ENCODE measurements at regions not wholly inside any gene's neighbourhood (a gene's known extent, or its start where the extent isn't known, plus 50 kb on each side); places are given as distances from the start of the nearest gene placed in this dataset.
A peak's percentile ranks its signal among the peaks of the same experiment; 100 is the strongest.

DNA sequence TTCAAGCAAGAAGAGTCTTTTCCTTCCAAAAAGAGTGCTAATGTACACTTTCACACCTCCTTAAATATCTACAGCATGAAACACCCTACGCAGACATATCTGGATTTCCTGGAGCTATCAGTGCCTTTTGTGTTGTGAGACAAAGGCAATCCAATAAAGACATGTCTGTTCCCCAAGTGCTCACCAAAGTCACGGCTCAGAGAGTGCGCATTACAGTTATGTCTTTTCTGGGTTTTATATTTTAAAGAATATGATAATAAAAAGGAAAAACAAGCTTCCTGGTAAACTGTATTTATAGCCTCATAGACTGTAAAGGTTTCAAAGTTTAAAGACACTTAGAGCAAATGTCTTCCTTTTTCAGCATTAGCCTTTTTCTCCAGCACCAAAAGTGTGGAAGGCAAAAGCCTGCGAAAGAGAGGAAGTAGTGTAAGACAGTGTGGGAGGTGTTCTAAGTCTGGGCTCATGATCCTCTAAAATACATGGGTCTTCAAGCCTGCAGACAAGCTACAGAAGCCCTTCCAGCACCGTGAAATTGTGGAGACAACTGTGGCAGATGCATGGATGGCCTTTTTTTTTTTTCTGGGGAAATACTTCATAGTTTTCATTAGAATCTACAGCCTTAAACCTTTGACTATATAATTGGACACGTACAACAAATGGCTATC lies 135.0 kb upstream of the SLC35B3 start:
- in situ Hi-C loops (cut with MboI; ENCODE audit: low sequenced_read_pairs in 4 of 4): no loop called here

DNA sequence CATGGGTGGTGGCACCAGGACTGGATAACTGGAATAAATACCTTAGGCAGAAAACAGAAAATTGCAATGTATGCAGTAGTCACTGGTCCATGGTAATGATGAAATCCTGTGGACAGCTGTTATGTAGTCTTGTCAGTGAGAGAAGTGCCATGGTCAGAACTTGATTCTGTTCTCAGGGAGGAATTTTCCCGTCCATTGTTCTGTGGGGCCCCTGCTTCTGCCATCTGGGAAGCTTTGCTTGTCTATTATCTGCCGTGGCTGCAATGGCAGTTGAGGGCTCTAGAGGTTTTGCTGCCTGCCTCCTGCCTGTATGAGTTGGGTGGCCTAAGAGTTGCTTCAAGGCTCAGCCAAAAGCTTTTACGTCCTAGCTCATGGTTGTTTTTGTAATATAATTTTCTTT lies 126.8 kb upstream of the SLC35B3 start:
- no peak for ATAC-seq
- peaks cover 0 to 3% of the 10 kb centered on the region in 2 donors for H3K4me1 ChIP-seq
- no peaks in the 10 kb centered on the region for H3K9me3 ChIP-seq
- H3K36me3 ChIP-seq: no peaks in the 10 kb centered on the region
- DNase-seq: no peak
- no peak overlapping the region for H3K4me3 ChIP-seq
- no peaks in the 10 kb centered on the region for H3K27me3 ChIP-seq
- no peak overlapping the region for H3K27ac ChIP-seq
- in situ Hi-C loops (cut with MboI; ENCODE audit: low sequenced_read_pairs in 4 of 4) (no loop called here), intact Hi-C loops (cut with DNase I; ENCODE audit: low total_unique reads) (no loop called here)
- TF ChIP-seq POLR2A (IDR thresholded peaks at IDR 0.05): no peak
- TF ChIP-seq, protein P1, sequence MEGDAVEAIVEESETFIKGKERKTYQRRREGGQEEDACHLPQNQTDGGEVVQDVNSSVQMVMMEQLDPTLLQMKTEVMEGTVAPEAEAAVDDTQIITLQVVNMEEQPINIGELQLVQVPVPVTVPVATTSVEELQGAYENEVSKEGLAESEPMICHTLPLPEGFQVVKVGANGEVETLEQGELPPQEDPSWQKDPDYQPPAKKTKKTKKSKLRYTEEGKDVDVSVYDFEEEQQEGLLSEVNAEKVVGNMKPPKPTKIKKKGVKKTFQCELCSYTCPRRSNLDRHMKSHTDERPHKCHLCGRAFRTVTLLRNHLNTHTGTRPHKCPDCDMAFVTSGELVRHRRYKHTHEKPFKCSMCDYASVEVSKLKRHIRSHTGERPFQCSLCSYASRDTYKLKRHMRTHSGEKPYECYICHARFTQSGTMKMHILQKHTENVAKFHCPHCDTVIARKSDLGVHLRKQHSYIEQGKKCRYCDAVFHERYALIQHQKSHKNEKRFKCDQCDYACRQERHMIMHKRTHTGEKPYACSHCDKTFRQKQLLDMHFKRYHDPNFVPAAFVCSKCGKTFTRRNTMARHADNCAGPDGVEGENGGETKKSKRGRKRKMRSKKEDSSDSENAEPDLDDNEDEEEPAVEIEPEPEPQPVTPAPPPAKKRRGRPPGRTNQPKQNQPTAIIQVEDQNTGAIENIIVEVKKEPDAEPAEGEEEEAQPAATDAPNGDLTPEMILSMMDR (IDR thresholded peaks at IDR 0.05 in 4 of 5, conservative IDR thresholded peaks at IDR 0.05 in 1 of 5): no peak

More for the DNA sequence above, 135.0 kb upstream of the SLC35B3 start:
- no peak for TF ChIP-seq POLR2A (IDR thresholded peaks at IDR 0.05)
- TF ChIP-seq, protein P1 (IDR thresholded peaks at IDR 0.05 in 4 of 5, conservative IDR thresholded peaks at IDR 0.05 in 1 of 5): no peak
- Histone ChIP-seq H3K27ac (no peak overlapping the region), H3K4me3 (no peak overlapping the region), H3K4me1 (peaks cover 0 to 2% of the 10 kb centered on the region in 2 donors), H3K9me3 (no peaks in the 10 kb centered on the region), H3K27me3 (no peaks in the 10 kb centered on the region), H3K36me3 (no peaks in the 10 kb centered on the region)
- intact Hi-C loops (cut with DNase I; ENCODE audit: low total_unique reads): no loop called here
- no peak for ATAC-seq
- DNase-seq: no peak

DNA sequence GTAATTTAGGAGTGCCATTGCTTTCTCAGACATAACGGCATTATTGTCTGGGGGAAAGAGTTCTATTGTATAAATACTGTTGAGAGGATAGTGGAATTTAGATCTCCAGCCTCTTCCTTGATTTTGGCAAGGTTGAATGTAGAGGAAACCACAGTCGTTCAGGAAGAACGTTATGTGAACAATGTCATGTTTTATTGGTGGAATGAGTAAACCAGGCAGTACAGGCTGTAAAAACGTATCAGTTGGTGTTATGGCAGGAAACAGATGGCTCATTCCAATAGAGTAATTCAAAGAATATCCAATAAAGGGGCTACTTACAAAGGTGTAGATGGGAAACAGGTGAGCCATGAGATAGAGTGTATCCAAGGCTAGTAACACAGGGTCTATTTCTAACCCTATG lies 123.6 kb upstream of the SLC35B3 start:
- DNase-seq: no peak
- Histone ChIP-seq H3K4me3 (no peak overlapping the region), H3K4me1 (peaks cover 0 to 11% of the 10 kb centered on the region in 2 donors), H3K27ac (no peak overlapping the region), H3K27me3 (no peaks in the 10 kb centered on the region), H3K9me3 (no peaks in the 10 kb centered on the region), H3K36me3 (no peaks in the 10 kb centered on the region)
- no peak for ATAC-seq
- intact Hi-C loops (cut with DNase I; ENCODE audit: low total_unique reads): no loop called here
- TF ChIP-seq, protein P1 (IDR thresholded peaks at IDR 0.05 in 4 of 5, conservative IDR thresholded peaks at IDR 0.05 in 1 of 5): no peak
- in situ Hi-C loops (cut with MboI; ENCODE audit: low sequenced_read_pairs in 4 of 4): no loop called here

DNA sequence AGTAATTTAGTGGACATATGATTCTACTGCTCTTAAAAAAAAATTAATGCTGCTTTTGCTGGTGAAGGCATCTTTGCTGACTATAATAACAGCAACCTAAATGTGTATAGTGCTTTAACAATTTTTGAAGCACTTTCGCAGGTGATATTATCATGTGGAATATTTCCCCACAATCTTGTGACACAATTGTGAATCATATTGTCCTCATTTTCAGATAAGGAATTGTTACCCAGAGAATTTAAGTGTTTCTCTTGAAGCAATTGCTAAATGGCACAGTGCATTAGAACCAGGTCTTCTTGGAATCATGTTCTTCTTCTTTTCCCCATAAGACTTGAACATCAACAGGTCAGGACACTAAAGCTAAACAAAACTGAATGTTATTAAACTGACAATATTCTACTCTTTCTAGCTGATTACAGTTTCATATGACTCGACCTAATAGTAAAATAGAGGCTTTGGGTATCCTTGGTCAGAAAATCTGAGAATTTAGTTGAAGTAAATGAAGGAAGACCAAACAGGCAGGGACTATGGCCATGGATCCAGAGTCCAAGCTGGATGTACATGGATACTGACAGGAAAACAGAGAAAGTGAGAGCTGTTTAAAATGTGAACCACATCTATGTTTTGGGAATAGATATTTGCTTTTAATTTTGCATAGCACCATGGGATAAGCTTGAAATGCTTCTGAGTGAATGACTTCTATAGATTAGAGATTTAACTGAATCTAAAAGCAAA lies 121.8 kb upstream of the SLC35B3 start:
- TF ChIP-seq, protein P1 (IDR thresholded peaks at IDR 0.05 in 4 of 5, conservative IDR thresholded peaks at IDR 0.05 in 1 of 5): no peak
- no peak for TF ChIP-seq POLR2A (IDR thresholded peaks at IDR 0.05)
- H3K4me3 ChIP-seq: no peak overlapping the region
- no peaks in the 10 kb centered on the region for H3K27me3 ChIP-seq
- peaks cover 0 to 11% of the 10 kb centered on the region in 2 donors for H3K4me1 ChIP-seq
- in situ Hi-C loops (cut with MboI; ENCODE audit: low sequenced_read_pairs in 4 of 4): no loop called here
- DNase-seq (no peak), ATAC-seq (no peak)
- peak overlapping the region in 1 of 4 donors; percentile 21 for H3K27ac ChIP-seq
- H3K9me3 ChIP-seq: no peaks in the 10 kb centered on the region
- intact Hi-C loops (cut with DNase I; ENCODE audit: low total_unique reads): no loop called here
- no peaks in the 10 kb centered on the region for H3K36me3 ChIP-seq

All from gastrocnemius medialis (tissue), 4 donors.